GM06990 (cell line): ENCODE measurements at regions not wholly inside any gene's neighbourhood (a gene's known extent, or its start where the extent isn't known, plus 50 kb on each side); places are given as distances from the start of the nearest gene placed in this dataset.

ENCODE experiments used
- DNase-seq: peaks from one replicate; pipeline ENCODE4 v3.0.0-alpha.2; 2011; ENCODE audit not compliant: insufficient read length; ENCODE audit errors: extremely low read depth
- H3K27me3 ChIP-seq: replicated peaks from 2 replicates; pipeline ENCODE4 v1.6.0; 2011; ENCODE audit warnings: low read length; ENCODE audit not compliant: control insufficient read depth, insufficient read depth
- H3K36me3 ChIP-seq: 2 replicates; pipeline ENCODE4 v1.5.1; 2011; ENCODE audit warnings: low read length; ENCODE audit not compliant: control insufficient read depth, insufficient read depth
- H3K4me3 ChIP-seq: replicated peaks from 2 replicates; pipeline ENCODE4 v1.5.1; 2011; ENCODE audit warnings: low read depth, mild to moderate bottlenecking, control low read depth, low read length
- CTCF ChIP-seq: IDR thresholded peaks from 2 replicates; pipeline ENCODE4 v1.5.1; 2011; ENCODE audit warnings: low read length, control low read depth, mild to moderate bottlenecking, inconsistent platforms; ENCODE audit not compliant: insufficient read depth, poor library complexity, severe bottlenecking

- no peak overlapping the region for H3K4me3 ChIP-seq
- no peak for DNase-seq
- no peaks in the 10 kb centered on the region for H3K36me3 ChIP-seq
- H3K27me3 ChIP-seq: no peaks in the 10 kb centered on the region
- no peak for TF ChIP-seq CTCF
Measured at GRCh38 chr4:141462361-141462760, 174.0 kb upstream of the IL15 start.

GRCh38 chr4:141463678-141464077 is 172.7 kb upstream of the IL15 start:
- H3K4me3 ChIP-seq: no peak overlapping the region
- DNase-seq: no peak
- no peaks in the 10 kb centered on the region for H3K36me3 ChIP-seq
- no peaks in the 10 kb centered on the region for H3K27me3 ChIP-seq
- TF ChIP-seq CTCF: no peak

- no peak for DNase-seq
- Histone ChIP-seq H3K36me3 (no peaks in the 10 kb centered on the region), H3K4me3 (no peak overlapping the region), H3K27me3 (no peaks in the 10 kb centered on the region)
- TF ChIP-seq CTCF: no peak
Measured at GRCh38 chr4:141464366-141464765, 172.0 kb upstream of the IL15 start.

DNA sequence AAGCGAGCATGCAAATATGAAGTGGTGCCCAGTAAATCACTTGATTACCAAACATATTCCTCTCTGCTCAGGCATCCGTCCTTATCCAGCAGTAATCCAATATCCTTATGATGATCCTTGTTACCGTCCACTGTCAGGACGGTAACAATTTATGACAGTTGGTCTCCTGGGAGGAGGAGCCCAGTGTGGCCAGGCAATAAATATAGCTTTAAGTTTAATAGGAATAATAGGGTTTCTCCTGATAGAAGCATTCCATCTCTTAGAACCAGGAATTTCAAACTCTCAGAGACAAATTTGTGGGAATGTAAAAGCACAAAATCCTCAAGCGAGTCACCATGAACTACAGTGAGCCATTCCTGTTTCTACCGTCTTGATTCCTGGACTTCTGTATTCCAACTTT is 171.2 kb upstream of the IL15 start:
- H3K27me3 ChIP-seq: no peaks in the 10 kb centered on the region
- H3K4me3 ChIP-seq: no peak overlapping the region
- no peak for DNase-seq
- no peak for TF ChIP-seq CTCF
- H3K36me3 ChIP-seq: no peaks in the 10 kb centered on the region

GRCh38 chr4:141467225-141467624 is 169.2 kb upstream of the IL15 start:
- H3K4me3 ChIP-seq: no peak overlapping the region
- TF ChIP-seq CTCF: no peak
- no peaks in the 10 kb centered on the region for H3K36me3 ChIP-seq
- no peak for DNase-seq
- H3K27me3 ChIP-seq: no peaks in the 10 kb centered on the region

GRCh38 chr4:141469392-141469791 is 167.0 kb upstream of the IL15 start:
- no peaks in the 10 kb centered on the region for H3K27me3 ChIP-seq
- DNase-seq: no peak
- H3K4me3 ChIP-seq: no peak overlapping the region
- no peaks in the 10 kb centered on the region for H3K36me3 ChIP-seq
- no peak for TF ChIP-seq CTCF
